HG03095 (cell line): ENCODE measurements at regions not wholly inside any gene's neighbourhood (a gene's known extent, or its start where the extent isn't known, plus 50 kb on each side); places are given as distances from the start of the nearest gene placed in this dataset.
A peak's percentile ranks its signal among the peaks of the same experiment; 100 is the strongest.
"Not testable (repeated sequence)": the region's sequence is repeated elsewhere in the genome, so short reads cannot be mapped to it uniquely, and the experiment has no call there.

Experiments used
- ATAC-seq: cut with Tn5 transposase; IDR thresholded peaks from one replicate; pipeline ENCODE4 v1.9.1; 2021; ENCODE audit warnings: moderate library complexity; ENCODE audit not compliant: unreplicated experiment

- not testable (repeated sequence) for ATAC-seq
Measured at GRCh38 chr9:42325142-42325541, 141.7 kb downstream of the SPATA31A6 start.

- ATAC-seq: not testable (repeated sequence)
Measured at GRCh38 chr9:42325561-42325960, 142.1 kb downstream of the SPATA31A6 start.

- not testable (repeated sequence) for ATAC-seq
Measured at GRCh38 chr9:42326482-42326881, 143.0 kb downstream of the SPATA31A6 start.

- not testable (repeated sequence) for ATAC-seq
Measured at GRCh38 chr9:42335342-42335741, 151.9 kb downstream of the SPATA31A6 start.

GRCh38 chr9:42335984-42336657, 152.7 kb downstream of the SPATA31A6 start:
- ATAC-seq: not testable (repeated sequence)

GRCh38 chr9:42338275-42338674, 154.8 kb downstream of the SPATA31A6 start:
- not testable (repeated sequence) for ATAC-seq

GRCh38 chr9:42339671-42340434, 156.4 kb downstream of the SPATA31A6 start:
- ATAC-seq: not testable (repeated sequence)

- not testable (repeated sequence) for ATAC-seq
Measured at GRCh38 chr9:42340435-42340723, 156.9 kb downstream of the SPATA31A6 start.

GRCh38 chr9:42341860-42342259, 158.4 kb downstream of the SPATA31A6 start:
- ATAC-seq: not testable (repeated sequence)

- not testable (repeated sequence) for ATAC-seq
Measured at GRCh38 chr9:42342297-42342696, 158.8 kb downstream of the SPATA31A6 start.

GRCh38 chr9:42344508-42344907, 161.0 kb downstream of the SPATA31A6 start:
- ATAC-seq: not testable (repeated sequence)

GRCh38 chr9:42346916-42347315, 163.5 kb downstream of the SPATA31A6 start:
- not testable (repeated sequence) for ATAC-seq

- not testable (repeated sequence) for ATAC-seq
Measured at GRCh38 chr9:42349181-42349580, 165.7 kb downstream of the SPATA31A6 start.

GRCh38 chr9:42350412-42350811, 167.0 kb downstream of the SPATA31A6 start:
- not testable (repeated sequence) for ATAC-seq

- not testable (repeated sequence) for ATAC-seq
Measured at GRCh38 chr9:42357604-42358373, 174.3 kb downstream of the SPATA31A6 start.

GRCh38 chr9:42358626-42359247, 175.3 kb downstream of the SPATA31A6 start:
- not testable (repeated sequence) for ATAC-seq

GRCh38 chr9:42364410-42365243, 181.2 kb downstream of the SPATA31A6 start:
- ATAC-seq: not testable (repeated sequence)

- peak; percentile 93 for ATAC-seq
Measured at GRCh38 chr9:42365244-42365945, 181.9 kb downstream of the SPATA31A6 start.

- not testable (repeated sequence) for ATAC-seq
Measured at GRCh38 chr9:42368279-42368881, 184.9 kb downstream of the SPATA31A6 start.
